ENCODE measurements at regions not wholly inside any gene's neighbourhood (a gene's known extent, or its start where the extent isn't known, plus 50 kb on each side); places are given as distances from the start of the nearest gene placed in this dataset.

- TF ChIP-seq TCF7L2 (IDR thresholded peaks at IDR 0.05; ENCODE audit: low read depth, low read length) (no peak), POLR2AphosphoS5 (IDR thresholded peaks at IDR 0.05; ENCODE audit: low read depth, low read length) (no peak), CTCF (IDR thresholded peaks at IDR 0.05) (no peak)
Observed at GRCh38 chr5:97549496-97549895, 366.4 kb upstream of the RIOK2 start.
